ENCODE measurements at regions not wholly inside any gene's neighbourhood (a gene's known extent, or its start where the extent isn't known, plus 50 kb on each side); places are given as distances from the start of the nearest gene placed in this dataset.

DNA sequence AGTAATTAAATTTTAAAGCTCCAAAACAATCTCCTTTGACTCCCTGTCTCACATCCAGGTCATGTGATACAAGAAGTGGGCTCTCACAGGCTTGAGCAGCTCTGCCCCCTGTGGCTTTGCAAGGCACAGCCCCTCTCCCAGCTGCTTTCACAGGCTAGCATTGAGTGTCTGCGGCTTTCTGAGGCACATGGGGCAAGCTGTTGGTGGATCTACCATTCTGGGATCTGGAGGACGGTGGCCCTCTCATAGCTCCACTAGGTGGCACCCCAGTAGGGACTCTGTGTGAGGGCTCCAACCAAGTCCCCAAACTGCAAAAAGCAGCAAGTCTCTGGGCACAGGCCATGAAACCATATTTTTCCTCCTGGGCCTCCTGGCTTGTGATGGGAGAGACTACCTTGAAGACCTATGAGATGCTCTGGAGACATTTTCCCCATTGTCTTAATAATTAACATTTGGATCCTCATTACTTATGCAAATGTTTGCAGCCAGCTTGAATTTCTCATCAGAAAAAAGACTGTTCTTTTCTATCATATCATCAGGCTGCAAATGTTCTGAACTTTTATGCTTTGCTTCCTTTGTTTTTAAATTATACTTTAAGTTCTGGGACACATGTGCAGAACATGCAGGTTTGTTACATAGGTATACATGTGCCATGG, 554.1 kb upstream of the OLFM3 start:
- TF ChIP-seq, protein P1, sequence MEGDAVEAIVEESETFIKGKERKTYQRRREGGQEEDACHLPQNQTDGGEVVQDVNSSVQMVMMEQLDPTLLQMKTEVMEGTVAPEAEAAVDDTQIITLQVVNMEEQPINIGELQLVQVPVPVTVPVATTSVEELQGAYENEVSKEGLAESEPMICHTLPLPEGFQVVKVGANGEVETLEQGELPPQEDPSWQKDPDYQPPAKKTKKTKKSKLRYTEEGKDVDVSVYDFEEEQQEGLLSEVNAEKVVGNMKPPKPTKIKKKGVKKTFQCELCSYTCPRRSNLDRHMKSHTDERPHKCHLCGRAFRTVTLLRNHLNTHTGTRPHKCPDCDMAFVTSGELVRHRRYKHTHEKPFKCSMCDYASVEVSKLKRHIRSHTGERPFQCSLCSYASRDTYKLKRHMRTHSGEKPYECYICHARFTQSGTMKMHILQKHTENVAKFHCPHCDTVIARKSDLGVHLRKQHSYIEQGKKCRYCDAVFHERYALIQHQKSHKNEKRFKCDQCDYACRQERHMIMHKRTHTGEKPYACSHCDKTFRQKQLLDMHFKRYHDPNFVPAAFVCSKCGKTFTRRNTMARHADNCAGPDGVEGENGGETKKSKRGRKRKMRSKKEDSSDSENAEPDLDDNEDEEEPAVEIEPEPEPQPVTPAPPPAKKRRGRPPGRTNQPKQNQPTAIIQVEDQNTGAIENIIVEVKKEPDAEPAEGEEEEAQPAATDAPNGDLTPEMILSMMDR (IDR thresholded peaks at IDR 0.05): peak in 1 of 6 experiments; percentile 6
- TF ChIP-seq POLR2AphosphoS5 (IDR thresholded peaks at IDR 0.05) (no peak), POLR2A (IDR thresholded peaks at IDR 0.05) (no peak), EP300 (IDR thresholded peaks at IDR 0.05) (no peak)
